ENCODE measurements at regions not wholly inside any gene's neighbourhood (a gene's known extent, or its start where the extent isn't known, plus 50 kb on each side); places are given as distances from the start of the nearest gene placed in this dataset.
"Not testable (repeated sequence)": the region's sequence is repeated elsewhere in the genome, so short reads cannot be mapped to it uniquely, and the experiment has no call there.

GRCh38 chr2:89996779-89997178, 1305.3 kb downstream of the RPIA start:
- not testable (repeated sequence) for H3K27me3 ChIP-seq (ENCODE audit: control insufficient read depth, insufficient read depth, low read length); H3K36me3 ChIP-seq (ENCODE audit: control insufficient read depth, insufficient read depth, low read length); DNase-seq; H3K27ac ChIP-seq (ENCODE audit: low read length); H3K9me3 ChIP-seq (replicated peaks; ENCODE audit: control insufficient read depth, low read depth, low read length); H3K4me3 ChIP-seq (ENCODE audit: low read length); H3K4me1 ChIP-seq (ENCODE audit: control insufficient read depth, insufficient read depth, low read length)

- H3K36me3 ChIP-seq (ENCODE audit: control insufficient read depth, insufficient read depth, low read length); H3K9me3 ChIP-seq (replicated peaks; ENCODE audit: control insufficient read depth, low read depth, low read length); H3K27me3 ChIP-seq (ENCODE audit: control insufficient read depth, insufficient read depth, low read length); H3K27ac ChIP-seq (ENCODE audit: low read length); H3K4me3 ChIP-seq (ENCODE audit: low read length); H3K4me1 ChIP-seq (ENCODE audit: control insufficient read depth, insufficient read depth, low read length); DNase-seq: not testable (repeated sequence)
These were observed 1313.1 kb downstream of the RPIA start for GRCh38 chr2:90004553-90004952.

- not testable (repeated sequence) for H3K9me3 ChIP-seq (replicated peaks; ENCODE audit: control insufficient read depth, low read depth, low read length); H3K27ac ChIP-seq (ENCODE audit: low read length); H3K36me3 ChIP-seq (ENCODE audit: control insufficient read depth, insufficient read depth, low read length); H3K4me3 ChIP-seq (ENCODE audit: low read length); DNase-seq; H3K4me1 ChIP-seq (ENCODE audit: control insufficient read depth, insufficient read depth, low read length); H3K27me3 ChIP-seq (ENCODE audit: control insufficient read depth, insufficient read depth, low read length)
- WGBS (ENCODE audit: insufficient coverage), result no CpG with 5 or more reads among the region's 4 CpGs
These were observed 1319.1 kb downstream of the RPIA start for GRCh38 chr2:90010442-90011100.

GRCh38 chr2:90011101-90011443, 1319.6 kb downstream of the RPIA start:
- not testable (repeated sequence) for H3K4me3 ChIP-seq (ENCODE audit: low read length); H3K27me3 ChIP-seq (ENCODE audit: control insufficient read depth, insufficient read depth, low read length); H3K9me3 ChIP-seq (replicated peaks; ENCODE audit: control insufficient read depth, low read depth, low read length); DNase-seq; H3K36me3 ChIP-seq (ENCODE audit: control insufficient read depth, insufficient read depth, low read length); H3K27ac ChIP-seq (ENCODE audit: low read length); H3K4me1 ChIP-seq (ENCODE audit: control insufficient read depth, insufficient read depth, low read length)

GRCh38 chr2:90019908-90020307, 1328.4 kb downstream of the RPIA start:
- H3K4me3 ChIP-seq (ENCODE audit: low read length); H3K4me1 ChIP-seq (ENCODE audit: control insufficient read depth, insufficient read depth, low read length); H3K27ac ChIP-seq (ENCODE audit: low read length); H3K27me3 ChIP-seq (ENCODE audit: control insufficient read depth, insufficient read depth, low read length); H3K36me3 ChIP-seq (ENCODE audit: control insufficient read depth, insufficient read depth, low read length); DNase-seq; H3K9me3 ChIP-seq (replicated peaks; ENCODE audit: control insufficient read depth, low read depth, low read length): not testable (repeated sequence)
- WGBS (ENCODE audit: insufficient coverage), result no CpG with 5 or more reads among the region's 1 CpG

GRCh38 chr2:90021234-90021633, 1329.8 kb downstream of the RPIA start:
- not testable (repeated sequence) for H3K27ac ChIP-seq (ENCODE audit: low read length); H3K4me1 ChIP-seq (ENCODE audit: control insufficient read depth, insufficient read depth, low read length); H3K9me3 ChIP-seq (replicated peaks; ENCODE audit: control insufficient read depth, low read depth, low read length); H3K4me3 ChIP-seq (ENCODE audit: low read length); H3K36me3 ChIP-seq (ENCODE audit: control insufficient read depth, insufficient read depth, low read length); DNase-seq; H3K27me3 ChIP-seq (ENCODE audit: control insufficient read depth, insufficient read depth, low read length)
- whole genome bisulfite sequencing (ENCODE audit: insufficient coverage), result no CpG with 5 or more reads among the region's 9 CpGs

- no CpG with 5 or more reads among the region's 3 CpGs for WGBS (ENCODE audit: insufficient coverage)
- H3K27me3 ChIP-seq (ENCODE audit: control insufficient read depth, insufficient read depth, low read length); H3K4me3 ChIP-seq (ENCODE audit: low read length); DNase-seq; H3K36me3 ChIP-seq (ENCODE audit: control insufficient read depth, insufficient read depth, low read length); H3K9me3 ChIP-seq (replicated peaks; ENCODE audit: control insufficient read depth, low read depth, low read length); H3K4me1 ChIP-seq (ENCODE audit: control insufficient read depth, insufficient read depth, low read length); H3K27ac ChIP-seq (ENCODE audit: low read length): not testable (repeated sequence)
These were observed 1335.8 kb downstream of the RPIA start for GRCh38 chr2:90027231-90027643.

GRCh38 chr2:90028381-90029079, 1337.1 kb downstream of the RPIA start:
- H3K4me1 ChIP-seq (ENCODE audit: control insufficient read depth, insufficient read depth, low read length); DNase-seq: not testable (repeated sequence)
- no CpG with 5 or more reads among the region's 8 CpGs for WGBS (ENCODE audit: insufficient coverage)

GRCh38 chr2:90029080-90029428, 1337.6 kb downstream of the RPIA start:
- not testable (repeated sequence) for H3K9me3 ChIP-seq (replicated peaks; ENCODE audit: control insufficient read depth, low read depth, low read length); H3K36me3 ChIP-seq (ENCODE audit: control insufficient read depth, insufficient read depth, low read length); H3K4me1 ChIP-seq (ENCODE audit: control insufficient read depth, insufficient read depth, low read length); H3K27ac ChIP-seq (ENCODE audit: low read length); H3K27me3 ChIP-seq (ENCODE audit: control insufficient read depth, insufficient read depth, low read length); H3K4me3 ChIP-seq (ENCODE audit: low read length); DNase-seq
- WGBS (ENCODE audit: insufficient coverage), result no CpG with 5 or more reads among the region's 1 CpG

More at GRCh38 chr2:90028381-90029079, 1337.1 kb downstream of the RPIA start:
- H3K36me3 ChIP-seq (ENCODE audit: control insufficient read depth, insufficient read depth, low read length); H3K27ac ChIP-seq (ENCODE audit: low read length); H3K9me3 ChIP-seq (replicated peaks; ENCODE audit: control insufficient read depth, low read depth, low read length); H3K27me3 ChIP-seq (ENCODE audit: control insufficient read depth, insufficient read depth, low read length); H3K4me3 ChIP-seq (ENCODE audit: low read length): not testable (repeated sequence)

GRCh38 chr2:90032269-90032668, 1340.8 kb downstream of the RPIA start:
- H3K36me3 ChIP-seq (ENCODE audit: control insufficient read depth, insufficient read depth, low read length); H3K4me3 ChIP-seq (ENCODE audit: low read length); H3K27ac ChIP-seq (ENCODE audit: low read length); H3K4me1 ChIP-seq (ENCODE audit: control insufficient read depth, insufficient read depth, low read length); H3K9me3 ChIP-seq (replicated peaks; ENCODE audit: control insufficient read depth, low read depth, low read length); H3K27me3 ChIP-seq (ENCODE audit: control insufficient read depth, insufficient read depth, low read length); DNase-seq: not testable (repeated sequence)
- WGBS (ENCODE audit: insufficient coverage), result no CpG with 5 or more reads among the region's 2 CpGs

- H3K27me3 ChIP-seq (ENCODE audit: control insufficient read depth, insufficient read depth, low read length); H3K4me3 ChIP-seq (ENCODE audit: low read length); H3K27ac ChIP-seq (ENCODE audit: low read length); DNase-seq; H3K4me1 ChIP-seq (ENCODE audit: control insufficient read depth, insufficient read depth, low read length); H3K36me3 ChIP-seq (ENCODE audit: control insufficient read depth, insufficient read depth, low read length); H3K9me3 ChIP-seq (replicated peaks; ENCODE audit: control insufficient read depth, low read depth, low read length): not testable (repeated sequence)
- no CpG with 5 or more reads among the region's 1 CpG for WGBS (ENCODE audit: insufficient coverage)
These were observed 1344.9 kb downstream of the RPIA start for GRCh38 chr2:90036335-90036734.

Measured in muscle of leg (tissue), 3 donors.